ENCODE measurements at regions not wholly inside any gene's neighbourhood (a gene's known extent, or its start where the extent isn't known, plus 50 kb on each side); places are given as distances from the start of the nearest gene placed in this dataset.

- Mint-ChIP-seq H3K36me3 (ENCODE audit: low read depth) (no peaks in the 10 kb centered on the region), H3K4me1 (ENCODE audit: low read depth) (no peaks in the 10 kb centered on the region), H3K9me3 (ENCODE audit: insufficient read depth) (no peaks in the 10 kb centered on the region), H3K27ac (no peak overlapping the region), H3K27me3 (ENCODE audit: low read depth) (no peaks in the 10 kb centered on the region), H3K4me3 (no peak overlapping the region)
- ChIA-PET POLR2A (no interaction called here), CTCF (no interaction called here)
- ATAC-seq (no peak), DNase-seq (no peak)
These were observed 283.2 kb upstream of the PCDH10 start for GRCh38 chr4:132865922-132866321.

- Mint-ChIP-seq H3K27ac (no peak overlapping the region), H3K9me3 (ENCODE audit: insufficient read depth) (no peaks in the 10 kb centered on the region), H3K27me3 (ENCODE audit: low read depth) (no peaks in the 10 kb centered on the region), H3K4me1 (ENCODE audit: low read depth) (no peaks in the 10 kb centered on the region), H3K4me3 (no peak overlapping the region), H3K36me3 (ENCODE audit: low read depth) (no peaks in the 10 kb centered on the region)
- ChIA-PET CTCF (no interaction called here), POLR2A (no interaction called here)
- ATAC-seq (no peak), DNase-seq (no peak)
These were observed 282.5 kb upstream of the PCDH10 start for GRCh38 chr4:132866616-132867015.

- Mint-ChIP-seq H3K9me3 (ENCODE audit: insufficient read depth) (no peaks in the 10 kb centered on the region), H3K27ac (no peak overlapping the region), H3K27me3 (ENCODE audit: low read depth) (no peaks in the 10 kb centered on the region), H3K4me1 (ENCODE audit: low read depth) (no peaks in the 10 kb centered on the region), H3K4me3 (no peak overlapping the region), H3K36me3 (ENCODE audit: low read depth) (no peaks in the 10 kb centered on the region)
- CTCF ChIA-PET, result no interaction called here
- POLR2A ChIA-PET, result no interaction called here
- ATAC-seq, result no peak
- no peak for DNase-seq
These were observed 255.3 kb upstream of the PCDH10 start for GRCh38 chr4:132893787-132894186.

GRCh38 chr4:132901224-132901623 is 247.9 kb upstream of the PCDH10 start:
- Mint-ChIP-seq H3K27me3 (ENCODE audit: low read depth) (no peaks in the 10 kb centered on the region), H3K36me3 (ENCODE audit: low read depth) (no peaks in the 10 kb centered on the region), H3K27ac (no peak overlapping the region), H3K9me3 (ENCODE audit: insufficient read depth) (peaks cover 3% of the 10 kb centered on the region), H3K4me3 (no peak overlapping the region), H3K4me1 (ENCODE audit: low read depth) (no peaks in the 10 kb centered on the region)
- DNase-seq (no peak), ATAC-seq (no peak)
- CTCF ChIA-PET, result no interaction called here
- POLR2A ChIA-PET, result no interaction called here

- Mint-ChIP-seq H3K4me3 (no peak overlapping the region), H3K9me3 (ENCODE audit: insufficient read depth) (peaks cover 4% of the 10 kb centered on the region), H3K27ac (no peak overlapping the region), H3K27me3 (ENCODE audit: low read depth) (no peaks in the 10 kb centered on the region), H3K36me3 (ENCODE audit: low read depth) (no peaks in the 10 kb centered on the region), H3K4me1 (ENCODE audit: low read depth) (no peaks in the 10 kb centered on the region)
- ATAC-seq (no peak), DNase-seq (no peak)
- POLR2A ChIA-PET, result no interaction called here
- CTCF ChIA-PET, result no interaction called here
These were observed 238.8 kb upstream of the PCDH10 start for GRCh38 chr4:132910229-132910748.

GRCh38 chr4:132918096-132918495 is 231.0 kb upstream of the PCDH10 start:
- Mint-ChIP-seq H3K27me3 (ENCODE audit: low read depth) (no peaks in the 10 kb centered on the region), H3K36me3 (ENCODE audit: low read depth) (no peaks in the 10 kb centered on the region), H3K4me3 (no peak overlapping the region), H3K4me1 (ENCODE audit: low read depth) (no peaks in the 10 kb centered on the region), H3K9me3 (ENCODE audit: insufficient read depth) (no peaks in the 10 kb centered on the region), H3K27ac (no peak overlapping the region)
- ChIA-PET CTCF (no interaction called here), POLR2A (no interaction called here)
- no peak for DNase-seq
- no peak for ATAC-seq

- POLR2A ChIA-PET, result no interaction called here
- Mint-ChIP-seq H3K36me3 (ENCODE audit: low read depth) (no peaks in the 10 kb centered on the region), H3K4me1 (ENCODE audit: low read depth) (no peaks in the 10 kb centered on the region), H3K9me3 (ENCODE audit: insufficient read depth) (no peaks in the 10 kb centered on the region), H3K4me3 (no peak overlapping the region), H3K27ac (no peak overlapping the region), H3K27me3 (ENCODE audit: low read depth) (no peaks in the 10 kb centered on the region)
- CTCF ChIA-PET, result no interaction called here
- DNase-seq, result no peak
- ATAC-seq, result no peak
These were observed 225.6 kb upstream of the PCDH10 start for GRCh38 chr4:132923516-132923915.

- POLR2A ChIA-PET, result no interaction called here
- ATAC-seq, result no peak
- DNase-seq, result no peak
- Mint-ChIP-seq H3K27me3 (ENCODE audit: low read depth) (no peaks in the 10 kb centered on the region), H3K36me3 (ENCODE audit: low read depth) (no peaks in the 10 kb centered on the region), H3K27ac (no peak overlapping the region), H3K9me3 (ENCODE audit: insufficient read depth) (no peaks in the 10 kb centered on the region), H3K4me3 (no peak overlapping the region), H3K4me1 (ENCODE audit: low read depth) (no peaks in the 10 kb centered on the region)
- CTCF ChIA-PET, result no interaction called here
These were observed 214.2 kb upstream of the PCDH10 start for GRCh38 chr4:132934911-132935310.

GRCh38 chr4:132955146-132955545 is 193.9 kb upstream of the PCDH10 start:
- Mint-ChIP-seq H3K9me3 (ENCODE audit: insufficient read depth) (no peaks in the 10 kb centered on the region), H3K4me1 (ENCODE audit: low read depth) (no peaks in the 10 kb centered on the region), H3K36me3 (ENCODE audit: low read depth) (no peaks in the 10 kb centered on the region), H3K27ac (no peak overlapping the region), H3K27me3 (ENCODE audit: low read depth) (no peaks in the 10 kb centered on the region), H3K4me3 (no peak overlapping the region)
- no peak for ATAC-seq
- DNase-seq, result no peak
- CTCF ChIA-PET, result no interaction called here
- POLR2A ChIA-PET, result no interaction called here

GRCh38 chr4:132956962-132957361 is 192.1 kb upstream of the PCDH10 start:
- no peaks in the 10 kb centered on the region for H3K36me3 Mint-ChIP-seq (ENCODE audit: low read depth)
- ATAC-seq, result no peak
- no peaks in the 10 kb centered on the region for H3K9me3 Mint-ChIP-seq (ENCODE audit: insufficient read depth)
- no peaks in the 10 kb centered on the region for H3K27me3 Mint-ChIP-seq (ENCODE audit: low read depth)
- no peak overlapping the region for H3K27ac Mint-ChIP-seq
- ChIA-PET CTCF (no interaction called here), POLR2A (no interaction called here)
- no peaks in the 10 kb centered on the region for H3K4me1 Mint-ChIP-seq (ENCODE audit: low read depth)
- H3K4me3 Mint-ChIP-seq, result no peak overlapping the region
- DNase-seq, result no peak

GRCh38 chr4:132958457-132959263 is 190.4 kb upstream of the PCDH10 start:
- no peak overlapping the region for H3K4me3 Mint-ChIP-seq
- no peaks in the 10 kb centered on the region for H3K4me1 Mint-ChIP-seq (ENCODE audit: low read depth)
- ChIA-PET POLR2A (no interaction called here), CTCF (no interaction called here)
- H3K9me3 Mint-ChIP-seq (ENCODE audit: insufficient read depth), result no peaks in the 10 kb centered on the region
- H3K36me3 Mint-ChIP-seq (ENCODE audit: low read depth), result no peaks in the 10 kb centered on the region
- ATAC-seq (no peak), DNase-seq (no peak)
- no peak overlapping the region for H3K27ac Mint-ChIP-seq
- no peaks in the 10 kb centered on the region for H3K27me3 Mint-ChIP-seq (ENCODE audit: low read depth)

GRCh38 chr4:132981611-132982010 is 167.5 kb upstream of the PCDH10 start:
- H3K4me3 Mint-ChIP-seq, result no peak overlapping the region
- DNase-seq (no peak), ATAC-seq (no peak)
- H3K27ac Mint-ChIP-seq, result no peak overlapping the region
- H3K27me3 Mint-ChIP-seq (ENCODE audit: low read depth), result no peaks in the 10 kb centered on the region
- CTCF ChIA-PET, result no interaction called here
- H3K9me3 Mint-ChIP-seq (ENCODE audit: insufficient read depth), result no peaks in the 10 kb centered on the region
- H3K36me3 Mint-ChIP-seq (ENCODE audit: low read depth), result no peaks in the 10 kb centered on the region
- POLR2A ChIA-PET, result no interaction called here
- no peaks in the 10 kb centered on the region for H3K4me1 Mint-ChIP-seq (ENCODE audit: low read depth)

GRCh38 chr4:132982151-132982550 is 166.9 kb upstream of the PCDH10 start:
- Mint-ChIP-seq H3K36me3 (ENCODE audit: low read depth) (no peaks in the 10 kb centered on the region), H3K9me3 (ENCODE audit: insufficient read depth) (no peaks in the 10 kb centered on the region), H3K4me1 (ENCODE audit: low read depth) (no peaks in the 10 kb centered on the region), H3K27ac (no peak overlapping the region), H3K4me3 (no peak overlapping the region), H3K27me3 (ENCODE audit: low read depth) (no peaks in the 10 kb centered on the region)
- POLR2A ChIA-PET, result no interaction called here
- no peak for DNase-seq
- CTCF ChIA-PET, result no interaction called here
- ATAC-seq, result no peak

Measured in activated CD8-positive, alpha-beta T cell treated with anti-CD3 and anti-CD28 coated beads, Interleukin-2, amount 10 ng/mL, durations not matched to agents 7 days and 5 days (primary cell).